GM10266 (cell line): ENCODE measurements at regions not wholly inside any gene's neighbourhood (a gene's known extent, or its start where the extent isn't known, plus 50 kb on each side); places are given as distances from the start of the nearest gene placed in this dataset.

Experiments
- DNase-seq: peaks from one replicate; pipeline ENCODE4 v3.0.0; 2012; ENCODE audit errors: extremely low spot score
- TF ChIP-seq, protein P1 (sequence below): IDR thresholded peaks from 2 replicates; pipeline ENCODE4 v1.5.1; 2012; ENCODE audit warnings: mild to moderate bottlenecking, low read depth; ENCODE audit not compliant: control insufficient read depth, insufficient read depth; ENCODE audit errors: missing control alignments

DNA sequence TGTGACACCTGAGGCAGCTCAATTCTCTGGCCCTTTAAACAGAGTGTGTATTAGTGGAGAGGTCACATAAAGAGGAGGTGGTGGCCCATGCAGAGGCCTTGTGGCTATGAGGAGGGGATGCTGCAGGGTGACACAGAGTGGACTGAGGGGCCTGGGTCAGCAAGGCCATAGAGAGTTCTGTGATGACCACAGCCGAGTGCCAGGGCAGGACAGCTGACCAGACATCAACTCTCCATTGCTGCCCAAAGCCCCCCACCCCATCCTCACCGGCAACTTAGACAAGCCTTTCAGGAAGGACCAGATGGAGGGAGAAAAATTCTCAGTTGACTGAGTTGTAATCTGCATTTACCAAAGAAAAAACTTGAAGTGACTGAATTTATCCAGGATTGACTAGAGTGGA lies 378.1 kb downstream of the RPS24 start:
- DNase-seq: no peak
- TF ChIP-seq, protein P1, sequence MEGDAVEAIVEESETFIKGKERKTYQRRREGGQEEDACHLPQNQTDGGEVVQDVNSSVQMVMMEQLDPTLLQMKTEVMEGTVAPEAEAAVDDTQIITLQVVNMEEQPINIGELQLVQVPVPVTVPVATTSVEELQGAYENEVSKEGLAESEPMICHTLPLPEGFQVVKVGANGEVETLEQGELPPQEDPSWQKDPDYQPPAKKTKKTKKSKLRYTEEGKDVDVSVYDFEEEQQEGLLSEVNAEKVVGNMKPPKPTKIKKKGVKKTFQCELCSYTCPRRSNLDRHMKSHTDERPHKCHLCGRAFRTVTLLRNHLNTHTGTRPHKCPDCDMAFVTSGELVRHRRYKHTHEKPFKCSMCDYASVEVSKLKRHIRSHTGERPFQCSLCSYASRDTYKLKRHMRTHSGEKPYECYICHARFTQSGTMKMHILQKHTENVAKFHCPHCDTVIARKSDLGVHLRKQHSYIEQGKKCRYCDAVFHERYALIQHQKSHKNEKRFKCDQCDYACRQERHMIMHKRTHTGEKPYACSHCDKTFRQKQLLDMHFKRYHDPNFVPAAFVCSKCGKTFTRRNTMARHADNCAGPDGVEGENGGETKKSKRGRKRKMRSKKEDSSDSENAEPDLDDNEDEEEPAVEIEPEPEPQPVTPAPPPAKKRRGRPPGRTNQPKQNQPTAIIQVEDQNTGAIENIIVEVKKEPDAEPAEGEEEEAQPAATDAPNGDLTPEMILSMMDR: no peak

DNA sequence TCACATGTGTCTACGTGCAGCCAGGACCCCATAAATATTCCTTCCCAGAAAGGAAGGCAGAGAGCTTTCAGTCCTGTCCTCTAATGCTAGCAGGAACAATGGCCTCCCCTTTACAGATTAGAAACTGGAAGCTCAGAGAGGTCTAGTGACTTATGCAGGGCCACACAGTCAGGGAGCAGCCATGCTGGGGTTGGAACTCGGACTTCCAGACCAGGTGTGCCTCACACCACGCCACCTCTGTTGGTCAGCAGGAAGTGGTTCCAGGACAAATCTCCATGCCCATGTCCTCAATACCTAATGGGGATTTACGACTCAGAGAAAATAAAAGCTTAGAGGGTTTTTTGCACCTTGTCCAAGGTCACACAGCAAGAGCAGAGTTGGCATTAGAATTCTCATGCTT lies 378.9 kb downstream of the RPS24 start:
- DNase-seq: no peak
- TF ChIP-seq, protein P1: no peak

GRCh38 chr10:78413076-78414055 lies 379.7 kb downstream of the RPS24 start:
- TF ChIP-seq, protein P1: no peak
- no peak for DNase-seq

DNA sequence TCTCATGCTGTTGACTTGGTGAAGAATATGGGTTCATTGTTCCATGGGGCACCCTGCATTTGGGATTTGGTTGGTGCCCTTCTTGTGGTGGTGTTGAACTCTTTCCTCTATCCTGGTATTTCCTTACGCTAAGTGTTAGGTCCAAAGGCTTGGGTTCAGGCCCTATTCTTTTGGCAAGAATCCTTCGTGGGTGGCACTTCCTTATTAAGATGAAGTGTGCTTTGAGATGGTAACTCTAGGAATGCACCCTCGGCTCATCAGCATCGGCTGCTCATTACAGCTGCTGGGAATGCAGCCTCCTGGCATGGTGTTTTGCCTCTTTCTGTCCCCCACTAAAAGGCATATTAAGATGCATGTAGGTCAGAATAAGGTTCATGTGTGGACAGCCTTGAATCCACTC lies 380.7 kb downstream of the RPS24 start:
- TF ChIP-seq, protein P1: no peak
- no peak for DNase-seq

GRCh38 chr10:78415111-78415510 lies 381.4 kb downstream of the RPS24 start:
- TF ChIP-seq, protein P1: no peak
- no peak for DNase-seq

- no peak for DNase-seq
- TF ChIP-seq, protein P1: no peak
Measured at GRCh38 chr10:78416031-78417011, 382.7 kb downstream of the RPS24 start.
